GM12891 (cell line): ENCODE measurements at regions not wholly inside any gene's neighbourhood (a gene's known extent, or its start where the extent isn't known, plus 50 kb on each side); places are given as distances from the start of the nearest gene placed in this dataset.

Source experiments
- POLR2A ChIP-seq: IDR thresholded peaks from 2 replicates; pipeline ENCODE4 v1.6.1; 2011; ENCODE audit warnings: low read depth, low read length, control low read depth
- SPI1 ChIP-seq: IDR thresholded peaks from 2 replicates; pipeline ENCODE4 v1.6.1; 2011; ENCODE audit warnings: low read depth, low read length, control low read depth
- TAF1 ChIP-seq: IDR thresholded peaks from 2 replicates; pipeline ENCODE4 v1.6.1; 2011; ENCODE audit warnings: low read depth, low read length, control low read depth

- TF ChIP-seq TAF1 (no peak), POLR2A (no peak), SPI1 (no peak)
Measured at GRCh38 chr14:34107441-34107840, 156.6 kb upstream of the EGLN3 start.
